D721Med (cell line): ENCODE measurements at regions not wholly inside any gene's neighbourhood (a gene's known extent, or its start where the extent isn't known, plus 50 kb on each side); places are given as distances from the start of the nearest gene placed in this dataset.

Experiments
- DNase-seq: peaks from one replicate; pipeline ENCODE4 v3.0.0; 2011; ENCODE audit warnings: low spot score; ENCODE audit not compliant: insufficient read length
- FAIRE-seq: peaks from 2 replicates; lab custom pipeline; 2011; peaks lifted over from hg19 to GRCh38; lab: Jason Lieb, UNC
- TF ChIP-seq, protein P1 (sequence below): IDR thresholded peaks from 2 replicates; pipeline ENCODE4 v1.5.1; 2012; ENCODE audit warnings: mild to moderate bottlenecking, control low read depth; ENCODE audit not compliant: insufficient read depth; ENCODE audit errors: missing control alignments

DNA sequence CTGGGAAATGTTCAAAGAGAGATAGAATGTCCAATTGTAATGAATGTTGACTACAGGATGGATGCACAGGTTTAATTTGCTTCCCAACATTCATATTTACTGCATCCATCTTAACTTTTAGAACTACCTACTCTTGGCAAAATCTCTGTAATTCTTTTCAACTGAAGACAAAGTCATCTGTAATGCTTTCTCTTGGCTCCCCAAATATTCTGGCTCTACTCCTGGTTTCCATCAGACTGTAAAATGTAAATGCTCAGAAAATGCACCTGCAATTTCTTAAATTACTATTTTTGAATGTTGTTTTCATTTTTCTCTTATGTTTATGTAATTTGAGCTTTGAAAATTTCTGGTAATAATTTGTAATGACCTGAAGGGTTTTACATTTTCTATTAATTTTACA lies 480.8 kb upstream of the IMPG1 start:
- TF ChIP-seq, protein P1, sequence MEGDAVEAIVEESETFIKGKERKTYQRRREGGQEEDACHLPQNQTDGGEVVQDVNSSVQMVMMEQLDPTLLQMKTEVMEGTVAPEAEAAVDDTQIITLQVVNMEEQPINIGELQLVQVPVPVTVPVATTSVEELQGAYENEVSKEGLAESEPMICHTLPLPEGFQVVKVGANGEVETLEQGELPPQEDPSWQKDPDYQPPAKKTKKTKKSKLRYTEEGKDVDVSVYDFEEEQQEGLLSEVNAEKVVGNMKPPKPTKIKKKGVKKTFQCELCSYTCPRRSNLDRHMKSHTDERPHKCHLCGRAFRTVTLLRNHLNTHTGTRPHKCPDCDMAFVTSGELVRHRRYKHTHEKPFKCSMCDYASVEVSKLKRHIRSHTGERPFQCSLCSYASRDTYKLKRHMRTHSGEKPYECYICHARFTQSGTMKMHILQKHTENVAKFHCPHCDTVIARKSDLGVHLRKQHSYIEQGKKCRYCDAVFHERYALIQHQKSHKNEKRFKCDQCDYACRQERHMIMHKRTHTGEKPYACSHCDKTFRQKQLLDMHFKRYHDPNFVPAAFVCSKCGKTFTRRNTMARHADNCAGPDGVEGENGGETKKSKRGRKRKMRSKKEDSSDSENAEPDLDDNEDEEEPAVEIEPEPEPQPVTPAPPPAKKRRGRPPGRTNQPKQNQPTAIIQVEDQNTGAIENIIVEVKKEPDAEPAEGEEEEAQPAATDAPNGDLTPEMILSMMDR = no peak
- DNase-seq = no peak
- no peak for FAIRE-seq

DNA sequence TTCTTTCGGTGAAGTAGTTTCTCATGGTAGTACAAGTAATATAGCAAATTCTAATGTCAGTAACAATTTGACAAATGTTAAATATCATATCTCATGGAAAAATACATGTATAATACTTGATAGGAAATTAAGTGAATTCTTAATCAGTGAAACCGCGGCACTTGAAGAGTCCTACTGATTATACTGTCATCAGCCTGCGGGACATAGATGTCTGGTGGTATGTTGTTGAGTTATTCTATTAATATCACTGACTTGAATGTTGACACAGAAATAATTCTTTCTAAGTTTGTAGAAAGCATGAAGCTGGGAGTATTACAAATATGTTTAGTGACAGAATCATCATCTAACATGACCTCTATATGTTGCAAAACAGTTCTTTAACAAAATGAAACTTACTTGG lies 479.8 kb upstream of the IMPG1 start:
- FAIRE-seq (no peak), DNase-seq (no peak)
- TF ChIP-seq, protein P1 = no peak

DNA sequence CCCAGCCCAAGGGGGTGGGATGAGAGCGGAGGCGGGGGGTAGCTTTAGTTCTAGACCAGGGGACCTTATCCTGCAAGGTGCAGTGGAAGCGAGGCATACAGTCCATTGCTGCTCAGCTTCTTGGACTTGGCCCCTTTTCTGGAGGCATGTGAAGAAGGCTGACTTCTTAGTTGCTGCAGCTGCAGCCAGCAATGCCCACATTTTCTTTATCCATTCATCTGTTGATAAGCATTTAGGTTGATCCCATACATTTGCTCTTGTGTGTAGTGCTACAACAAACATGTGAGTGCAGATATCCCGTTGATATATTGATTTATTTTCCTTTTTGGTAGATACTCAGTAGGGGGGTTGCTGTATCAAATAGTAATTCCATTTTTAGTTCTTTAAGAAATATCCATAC lies 461.2 kb upstream of the IMPG1 start:
- FAIRE-seq = no peak
- TF ChIP-seq, protein P1 = no peak

DNA sequence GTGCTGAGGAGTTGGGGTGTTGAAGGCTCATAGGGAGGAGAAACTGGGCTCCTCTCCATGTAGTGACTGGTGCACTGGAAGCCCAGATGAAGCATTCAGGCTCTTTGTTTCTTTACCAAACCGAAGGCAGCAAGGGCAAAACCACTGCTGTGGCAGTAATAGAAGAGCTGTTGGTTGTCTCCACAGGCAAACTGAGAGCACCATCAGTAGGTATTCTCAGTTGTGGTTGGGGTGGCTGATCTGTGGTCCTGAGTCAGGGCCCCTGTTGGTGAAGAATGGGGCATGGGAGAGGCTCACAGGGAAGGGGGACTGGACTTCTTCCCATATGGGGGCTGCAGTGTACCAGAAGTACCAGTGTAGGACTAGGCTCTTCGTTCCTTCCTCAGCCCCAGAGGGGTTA lies 460.2 kb upstream of the IMPG1 start:
- FAIRE-seq = no peak
- DNase-seq = no peak
- TF ChIP-seq, protein P1 = no peak

More for the DNA sequence above, 461.2 kb upstream of the IMPG1 start:
- DNase-seq = no peak

DNA sequence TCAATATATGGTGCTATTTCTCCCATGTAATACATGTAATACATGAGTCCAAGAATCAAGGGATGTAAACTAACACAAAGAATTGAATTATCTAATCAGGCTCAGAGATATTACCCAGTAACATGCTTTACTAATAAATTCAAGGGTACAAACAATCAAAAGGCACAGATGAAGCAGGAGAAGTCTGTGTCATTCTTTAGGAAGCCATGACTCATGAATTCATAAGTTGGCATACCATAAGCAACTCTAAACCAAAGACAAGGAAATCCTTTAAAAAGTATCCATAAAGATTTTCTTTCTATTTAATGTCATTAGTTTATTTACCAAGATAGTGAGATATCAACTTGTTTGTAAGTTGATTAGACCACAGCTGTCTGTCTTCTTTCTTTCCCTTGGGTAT lies 446.0 kb upstream of the IMPG1 start:
- TF ChIP-seq, protein P1 = no peak
- no peak for DNase-seq
- FAIRE-seq = no peak

DNA sequence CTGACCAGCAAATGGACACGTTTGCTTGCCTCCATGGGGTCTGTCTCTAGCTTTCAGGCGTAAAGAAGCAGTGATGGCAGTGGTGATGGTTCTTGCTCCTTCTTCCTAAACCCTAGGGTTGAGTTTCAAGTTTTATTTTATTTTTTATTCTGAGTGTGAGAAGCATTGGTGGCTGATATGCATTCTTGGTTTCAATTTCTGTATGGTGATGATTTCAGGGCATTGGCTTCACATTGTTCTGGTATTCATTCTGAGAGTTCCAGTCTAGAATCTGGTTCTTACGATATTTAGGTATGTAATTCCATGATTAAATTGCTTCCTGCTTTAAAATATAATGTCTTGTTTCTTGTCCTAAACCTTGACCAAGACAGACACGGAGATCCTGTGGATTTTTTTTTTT lies 444.5 kb upstream of the IMPG1 start:
- no peak for FAIRE-seq
- TF ChIP-seq, protein P1 = no peak
- no peak for DNase-seq

DNA sequence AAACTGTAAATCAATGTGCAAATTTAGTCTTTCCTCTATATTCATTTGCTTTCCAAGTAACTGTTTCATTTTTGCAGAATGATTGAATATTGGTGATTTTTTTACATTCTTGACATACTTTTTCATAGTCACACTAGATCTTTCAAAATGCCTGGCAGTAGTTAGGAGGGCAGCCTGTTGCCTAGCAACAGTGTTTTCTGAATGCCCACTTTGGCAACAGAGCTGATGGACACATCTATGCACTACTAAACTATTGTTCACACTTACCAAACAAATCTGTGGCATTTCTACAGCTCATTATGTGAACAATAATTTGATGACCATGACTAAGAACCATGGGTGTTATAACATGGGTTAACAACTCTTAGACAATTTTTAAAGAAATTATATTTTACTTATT lies 438.0 kb upstream of the IMPG1 start:
- no peak for FAIRE-seq
- TF ChIP-seq, protein P1 = no peak
- no peak for DNase-seq
